ENCODE measurements at regions not wholly inside any gene's neighbourhood (a gene's known extent, or its start where the extent isn't known, plus 50 kb on each side); places are given as distances from the start of the nearest gene placed in this dataset.

- DNase-seq (ENCODE audit: low read depth) = no peak
- TF ChIP-seq, protein P1, sequence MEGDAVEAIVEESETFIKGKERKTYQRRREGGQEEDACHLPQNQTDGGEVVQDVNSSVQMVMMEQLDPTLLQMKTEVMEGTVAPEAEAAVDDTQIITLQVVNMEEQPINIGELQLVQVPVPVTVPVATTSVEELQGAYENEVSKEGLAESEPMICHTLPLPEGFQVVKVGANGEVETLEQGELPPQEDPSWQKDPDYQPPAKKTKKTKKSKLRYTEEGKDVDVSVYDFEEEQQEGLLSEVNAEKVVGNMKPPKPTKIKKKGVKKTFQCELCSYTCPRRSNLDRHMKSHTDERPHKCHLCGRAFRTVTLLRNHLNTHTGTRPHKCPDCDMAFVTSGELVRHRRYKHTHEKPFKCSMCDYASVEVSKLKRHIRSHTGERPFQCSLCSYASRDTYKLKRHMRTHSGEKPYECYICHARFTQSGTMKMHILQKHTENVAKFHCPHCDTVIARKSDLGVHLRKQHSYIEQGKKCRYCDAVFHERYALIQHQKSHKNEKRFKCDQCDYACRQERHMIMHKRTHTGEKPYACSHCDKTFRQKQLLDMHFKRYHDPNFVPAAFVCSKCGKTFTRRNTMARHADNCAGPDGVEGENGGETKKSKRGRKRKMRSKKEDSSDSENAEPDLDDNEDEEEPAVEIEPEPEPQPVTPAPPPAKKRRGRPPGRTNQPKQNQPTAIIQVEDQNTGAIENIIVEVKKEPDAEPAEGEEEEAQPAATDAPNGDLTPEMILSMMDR (IDR thresholded peaks at IDR 0.05; ENCODE audit: control insufficient read depth, extremely low read depth, insufficient read depth) = no peak
Observed at GRCh38 chr3:106881186-106881585, 496.1 kb upstream of the CCDC54 start.

GRCh38 chr3:106882297-106882696 lies 494.9 kb upstream of the CCDC54 start:
- no peak overlapping the region for H3K4me3 ChIP-seq (ENCODE audit: low read depth, low read length)
- DNase-seq (ENCODE audit: low read depth) = no peak
- TF ChIP-seq, protein P1 (IDR thresholded peaks at IDR 0.05; ENCODE audit: control insufficient read depth, extremely low read depth, insufficient read depth) = no peak

More at GRCh38 chr3:106881186-106881585, 496.1 kb upstream of the CCDC54 start:
- H3K4me3 ChIP-seq (ENCODE audit: low read depth, low read length) = no peak overlapping the region

- TF ChIP-seq, protein P1 (IDR thresholded peaks at IDR 0.05; ENCODE audit: control insufficient read depth, extremely low read depth, insufficient read depth) = no peak
- H3K4me3 ChIP-seq (ENCODE audit: low read depth, low read length) = no peak overlapping the region
- DNase-seq (ENCODE audit: low read depth) = no peak
Observed at GRCh38 chr3:106906074-106906473, 471.2 kb upstream of the CCDC54 start.

- no peak overlapping the region for H3K4me3 ChIP-seq (ENCODE audit: low read depth, low read length)
- TF ChIP-seq, protein P1 (IDR thresholded peaks at IDR 0.05; ENCODE audit: control insufficient read depth, extremely low read depth, insufficient read depth) = no peak
- DNase-seq (ENCODE audit: low read depth) = no peak
Observed at GRCh38 chr3:106908181-106908938, 468.9 kb upstream of the CCDC54 start.

DNA sequence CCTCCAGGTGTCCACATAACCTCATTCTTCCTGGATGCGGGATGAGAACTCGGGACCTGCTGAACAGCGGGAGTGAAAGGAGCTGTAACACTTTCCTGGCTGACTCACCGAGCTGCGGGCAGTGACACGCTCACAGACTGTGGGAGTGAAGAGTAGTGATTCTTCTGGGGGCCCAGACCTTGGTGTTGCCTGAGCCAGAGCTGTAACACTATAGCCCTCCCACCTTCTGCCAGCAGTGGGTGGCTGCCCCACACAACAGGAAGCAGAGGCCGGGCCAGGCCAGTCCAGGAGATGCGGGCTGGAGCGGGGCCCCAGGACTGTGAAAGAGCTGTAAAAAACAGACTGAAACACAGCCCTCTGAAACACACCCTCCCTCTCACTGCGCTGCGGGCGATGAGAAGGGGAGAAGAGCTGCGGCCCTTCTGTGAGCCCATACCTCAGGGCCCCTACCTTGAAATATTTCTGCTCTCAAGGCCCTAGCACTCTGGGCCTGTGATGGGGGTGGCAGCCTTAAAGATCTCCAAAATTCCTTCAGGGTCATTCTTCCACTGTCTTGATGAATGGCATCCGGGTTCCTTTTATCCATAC lies 464.0 kb upstream of the CCDC54 start:
- no peak overlapping the region for H3K4me3 ChIP-seq (ENCODE audit: low read depth, low read length)
- TF ChIP-seq, protein P1 (IDR thresholded peaks at IDR 0.05; ENCODE audit: control insufficient read depth, extremely low read depth, insufficient read depth) = no peak
- DNase-seq (ENCODE audit: low read depth) = no peak

- TF ChIP-seq, protein P1 (IDR thresholded peaks at IDR 0.05; ENCODE audit: control insufficient read depth, extremely low read depth, insufficient read depth) = no peak
- no peak overlapping the region for H3K4me3 ChIP-seq (ENCODE audit: low read depth, low read length)
- DNase-seq (ENCODE audit: low read depth) = no peak
Observed at GRCh38 chr3:106913966-106914365, 463.3 kb upstream of the CCDC54 start.

All from LNCaP clone FGC (cell line).